Keratinocyte (primary cell): ENCODE measurements at regions not wholly inside any gene's neighbourhood (a gene's known extent, or its start where the extent isn't known, plus 50 kb on each side); places are given as distances from the start of the nearest gene placed in this dataset.

Source experiments
- EZH2 ChIP-seq: IDR thresholded peaks from one replicate; pipeline ENCODE4 v1.6.1; 2012; ENCODE audit warnings: inconsistent platforms, mild to moderate bottlenecking, low read length, moderate library complexity
- TF ChIP-seq, protein P1 (sequence below), 3 experiments: IDR thresholded peaks in 1 of 3; conservative IDR thresholded peaks in 1 of 3; optimal IDR thresholded peaks in 1 of 3; 2 replicates in 2 of 3; 3 replicates in 1 of 3; pipeline versions ENCODE3 to v1.5.1; 2011; ENCODE audit warnings: low read length in 3 of 3, mild to moderate bottlenecking in 3 of 3, moderate library complexity in 2 of 3, control low read depth in 1 of 3, inconsistent platforms in 1 of 3; ENCODE audit not compliant: insufficient read depth in 2 of 3; ENCODE audit errors: extremely low read depth in 1 of 3

DNA sequence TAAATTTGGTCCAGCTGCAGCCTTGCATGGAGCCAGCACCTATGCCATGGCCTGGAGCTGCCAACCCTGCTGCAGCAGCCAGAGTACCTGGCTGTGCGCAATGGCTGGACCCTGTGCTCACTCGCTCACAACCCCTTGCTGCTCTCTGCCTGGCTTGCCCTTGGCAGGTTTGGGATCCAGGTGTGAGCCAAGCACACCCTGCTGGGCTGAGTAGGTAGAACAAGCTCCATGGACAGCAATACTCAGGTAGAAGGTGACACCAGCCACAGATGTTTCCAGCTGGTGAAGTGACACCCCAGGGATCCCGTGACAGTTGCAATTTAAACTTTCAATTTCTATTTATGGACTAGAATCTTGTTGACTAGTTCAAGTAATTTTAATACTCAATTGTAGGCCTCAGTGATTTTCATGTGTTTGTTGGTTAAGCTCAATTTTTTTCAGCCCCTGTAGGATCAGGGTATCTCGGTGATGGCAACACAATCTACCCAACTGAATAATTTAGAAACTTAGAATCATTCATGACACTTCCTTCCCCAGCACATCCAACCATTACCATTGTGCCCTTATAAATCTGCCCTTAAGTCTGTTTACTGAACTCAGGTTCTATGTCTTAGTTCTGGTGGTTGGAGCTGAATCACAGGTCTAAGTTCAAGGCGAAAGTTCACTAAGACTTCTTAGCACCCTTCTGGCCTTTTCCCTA is 480.0 kb downstream of the PMP22 start:
- TF ChIP-seq, protein P1, sequence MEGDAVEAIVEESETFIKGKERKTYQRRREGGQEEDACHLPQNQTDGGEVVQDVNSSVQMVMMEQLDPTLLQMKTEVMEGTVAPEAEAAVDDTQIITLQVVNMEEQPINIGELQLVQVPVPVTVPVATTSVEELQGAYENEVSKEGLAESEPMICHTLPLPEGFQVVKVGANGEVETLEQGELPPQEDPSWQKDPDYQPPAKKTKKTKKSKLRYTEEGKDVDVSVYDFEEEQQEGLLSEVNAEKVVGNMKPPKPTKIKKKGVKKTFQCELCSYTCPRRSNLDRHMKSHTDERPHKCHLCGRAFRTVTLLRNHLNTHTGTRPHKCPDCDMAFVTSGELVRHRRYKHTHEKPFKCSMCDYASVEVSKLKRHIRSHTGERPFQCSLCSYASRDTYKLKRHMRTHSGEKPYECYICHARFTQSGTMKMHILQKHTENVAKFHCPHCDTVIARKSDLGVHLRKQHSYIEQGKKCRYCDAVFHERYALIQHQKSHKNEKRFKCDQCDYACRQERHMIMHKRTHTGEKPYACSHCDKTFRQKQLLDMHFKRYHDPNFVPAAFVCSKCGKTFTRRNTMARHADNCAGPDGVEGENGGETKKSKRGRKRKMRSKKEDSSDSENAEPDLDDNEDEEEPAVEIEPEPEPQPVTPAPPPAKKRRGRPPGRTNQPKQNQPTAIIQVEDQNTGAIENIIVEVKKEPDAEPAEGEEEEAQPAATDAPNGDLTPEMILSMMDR (optimal IDR thresholded peaks at IDR 0.05 in 1 of 3, IDR thresholded peaks at IDR 0.05 in 1 of 3, conservative IDR thresholded peaks at IDR 0.05 in 1 of 3; ENCODE audit: extremely low read depth in 1 of 3, insufficient read depth in 2 of 3, low read length in 3 of 3): peak; percentile 40 to 83 (median 79)
- no peak for TF ChIP-seq EZH2
